HG03460 (cell line): ENCODE measurements at regions not wholly inside any gene's neighbourhood (a gene's known extent, or its start where the extent isn't known, plus 50 kb on each side); places are given as distances from the start of the nearest gene placed in this dataset.

Source experiments
- ATAC-seq: cut with Tn5 transposase; IDR thresholded peaks from one replicate; pipeline ENCODE4 v1.9.1; 2021; ENCODE audit not compliant: unreplicated experiment

GRCh38 chr6:15957655-15958169 lies 171.2 kb upstream of the MYLIP start:
- no peak for ATAC-seq

- ATAC-seq: no peak
Observed at GRCh38 chr6:15956205-15957106, 172.4 kb upstream of the MYLIP start.

- no peak for ATAC-seq
Observed at GRCh38 chr6:15955484-15955883, 173.4 kb upstream of the MYLIP start.

DNA sequence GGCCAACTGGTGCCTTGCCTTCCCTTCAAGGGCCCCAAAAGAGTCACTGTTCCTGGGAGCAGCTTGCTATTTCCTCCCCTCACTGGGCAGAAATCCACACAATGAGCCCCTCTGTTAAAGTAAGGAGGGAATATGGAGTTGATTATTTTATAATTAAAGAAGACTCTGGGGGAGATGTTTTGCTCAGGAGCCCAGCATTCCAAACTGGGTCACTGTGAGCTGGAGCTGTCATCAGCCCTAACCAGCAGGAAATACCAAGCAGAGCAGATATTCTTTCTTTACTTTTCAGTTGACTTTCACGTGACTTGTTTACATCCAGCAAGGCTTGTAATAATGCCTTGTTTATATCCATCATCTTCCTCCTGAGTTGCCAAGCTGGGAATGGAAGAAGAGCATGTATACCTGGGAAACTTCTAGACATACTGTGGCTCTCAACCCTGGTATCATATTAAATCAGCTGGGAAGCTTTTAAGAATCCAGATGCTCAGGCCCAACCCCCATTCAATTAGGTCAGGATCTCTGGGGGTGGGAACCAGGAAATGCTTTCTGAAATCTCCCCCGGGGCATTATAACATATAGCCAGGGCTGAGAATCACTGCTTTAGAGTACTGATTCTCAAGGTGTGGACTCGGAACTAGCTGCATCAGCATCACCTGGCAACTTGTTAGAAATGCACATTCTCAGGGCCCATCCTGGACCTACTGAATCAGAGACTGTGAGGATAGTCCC lies 175.6 kb upstream of the MYLIP start:
- ATAC-seq: no peak

- peak; percentile 46 for ATAC-seq
Observed at GRCh38 chr6:15952231-15953151, 176.4 kb upstream of the MYLIP start.

- ATAC-seq: no peak
Observed at GRCh38 chr6:15950962-15951569, 177.8 kb upstream of the MYLIP start.

DNA sequence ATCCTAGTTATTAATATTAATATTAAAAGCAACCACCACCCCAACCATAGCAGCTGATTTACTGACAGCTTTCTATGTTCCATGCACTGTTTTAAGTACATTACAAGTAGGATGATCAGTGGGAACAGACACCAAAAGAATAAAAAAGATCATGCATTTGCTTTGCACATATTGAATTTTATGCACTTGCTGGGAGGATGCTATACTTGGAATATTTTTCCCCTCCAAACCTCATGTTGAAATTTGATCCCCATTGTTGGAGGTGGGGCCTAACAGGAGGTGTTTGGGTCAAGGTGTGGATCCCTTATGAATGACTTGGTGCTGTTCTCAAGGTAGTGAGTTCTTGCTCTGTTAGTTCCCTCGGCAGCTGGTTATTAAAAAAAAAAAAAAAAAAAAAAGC lies 178.9 kb upstream of the MYLIP start:
- no peak for ATAC-seq

- no peak for ATAC-seq
Observed at GRCh38 chr6:15948930-15949900, 179.7 kb upstream of the MYLIP start.

GRCh38 chr6:15947923-15948322 lies 181.0 kb upstream of the MYLIP start:
- ATAC-seq: no peak

DNA sequence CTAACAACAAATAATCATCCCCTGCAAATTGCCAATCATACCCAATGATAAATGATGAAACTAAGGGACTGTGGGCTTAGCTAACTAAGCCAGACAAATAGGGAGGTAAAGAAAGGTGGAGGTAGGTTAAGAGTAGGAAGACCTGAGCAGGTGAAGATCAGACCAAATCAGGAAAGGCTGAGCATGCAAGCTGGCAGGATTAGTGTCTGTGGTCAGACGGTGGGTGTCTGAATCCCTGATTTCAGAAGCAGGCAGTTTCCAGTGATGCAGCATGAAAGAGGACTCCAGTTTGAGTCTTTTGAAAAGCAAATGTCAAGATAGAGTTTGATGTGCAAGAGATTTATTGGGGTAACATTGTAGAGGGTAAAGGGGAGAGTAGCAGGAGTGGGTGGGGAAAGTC lies 181.4 kb upstream of the MYLIP start:
- ATAC-seq: no peak

DNA sequence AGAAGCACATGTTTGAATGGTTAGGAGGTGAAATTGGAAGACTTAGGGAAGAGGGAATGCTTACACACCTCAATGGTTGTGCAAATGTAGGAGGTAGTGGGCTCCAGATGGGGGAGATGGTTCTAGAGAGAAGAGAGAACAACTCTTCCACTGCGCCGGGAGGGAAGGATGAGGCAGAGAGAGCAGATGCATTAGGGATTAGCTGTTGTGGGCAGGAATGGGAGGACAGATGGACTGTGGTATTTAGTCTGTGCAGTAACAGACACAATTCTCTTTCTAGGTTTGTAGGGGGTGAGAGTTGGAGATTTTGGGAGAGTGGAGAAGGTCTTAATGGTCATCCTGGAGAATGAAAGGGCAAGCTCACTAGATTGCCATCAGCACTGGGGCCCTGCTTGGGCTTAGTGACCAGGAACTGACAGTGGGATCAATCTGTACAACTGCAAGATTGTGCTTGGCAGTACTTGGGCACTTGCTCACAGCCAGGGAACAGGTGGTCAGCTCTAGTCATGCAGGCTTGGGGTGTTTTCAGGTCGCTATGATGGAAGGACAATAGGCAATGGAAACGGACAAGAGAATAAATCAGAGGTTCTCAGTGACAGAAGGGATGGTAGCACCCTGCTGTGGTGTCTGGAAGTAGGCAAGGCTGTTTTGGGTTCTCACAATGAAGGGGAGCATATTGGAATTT lies 182.0 kb upstream of the MYLIP start:
- ATAC-seq: no peak

DNA sequence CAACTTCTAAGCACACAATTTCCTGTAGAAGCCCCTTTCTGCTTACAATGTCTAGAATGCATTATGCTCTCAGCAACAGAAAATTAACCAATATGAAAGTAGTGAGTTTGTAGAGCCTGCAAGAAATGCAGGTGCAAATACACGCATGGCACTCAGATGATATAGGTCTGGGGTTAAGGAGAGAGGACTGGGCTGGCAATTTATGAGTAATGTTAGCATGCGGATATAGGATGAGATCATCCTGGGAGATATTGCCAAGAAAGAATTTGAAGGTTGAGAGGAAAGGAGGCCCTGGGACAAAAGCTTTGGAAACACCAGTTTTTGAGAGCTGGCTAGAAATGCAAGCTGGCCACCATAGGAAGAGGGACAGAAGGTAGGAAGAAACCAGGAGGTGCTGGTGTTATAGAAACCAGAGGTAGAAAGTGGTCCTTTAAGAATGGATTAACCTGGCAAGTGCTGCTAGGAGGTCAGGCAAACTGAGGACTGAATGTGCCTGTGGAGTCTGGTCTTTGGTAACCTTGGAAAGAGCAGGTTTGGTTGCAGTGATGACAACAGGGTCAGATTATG lies 183.2 kb upstream of the MYLIP start:
- ATAC-seq: no peak

GRCh38 chr6:15943423-15943822 lies 185.5 kb upstream of the MYLIP start:
- no peak for ATAC-seq

GRCh38 chr6:15941168-15941567 lies 187.7 kb upstream of the MYLIP start:
- peak; percentile 51 for ATAC-seq

DNA sequence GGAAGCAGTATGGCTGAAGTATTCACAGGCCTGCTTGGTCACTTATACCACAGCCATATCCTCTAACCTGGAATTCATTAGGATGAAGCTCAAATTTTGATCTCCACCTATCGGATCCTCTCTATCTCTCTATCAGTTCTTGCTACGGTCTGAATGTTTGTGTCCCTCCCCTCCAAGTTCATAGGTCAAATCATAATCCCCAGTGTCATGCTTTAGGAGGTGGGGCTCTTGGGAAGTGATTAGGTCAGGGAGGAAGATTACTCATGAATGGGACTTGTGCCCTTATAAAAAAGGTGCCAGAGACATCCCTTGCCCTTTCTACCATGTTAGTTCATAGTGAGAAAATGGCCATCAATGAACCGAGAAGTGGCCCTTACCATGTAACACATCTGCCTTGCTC lies 190.8 kb upstream of the MYLIP start:
- ATAC-seq: no peak

DNA sequence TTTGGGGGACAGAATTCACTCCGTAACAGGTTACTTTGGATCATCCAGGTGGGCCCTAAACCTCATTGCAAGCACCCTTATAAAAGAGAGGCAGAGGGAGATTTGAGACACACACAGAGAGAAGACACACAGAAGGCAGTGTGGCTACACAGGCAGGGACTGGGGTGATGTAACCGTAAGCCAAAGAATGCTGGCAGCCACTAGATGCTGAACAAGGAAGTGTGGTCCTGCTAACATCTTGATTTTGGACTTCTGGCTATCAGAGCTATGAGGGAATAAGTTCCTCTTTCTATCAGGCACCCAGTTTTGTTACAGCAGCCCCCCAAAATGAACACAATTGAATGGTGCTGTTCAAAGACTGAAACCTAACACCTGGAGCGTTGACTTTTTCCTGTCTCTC lies 191.3 kb upstream of the MYLIP start:
- no peak for ATAC-seq

GRCh38 chr6:15936503-15936902 lies 192.4 kb upstream of the MYLIP start:
- ATAC-seq: peak; percentile 78

DNA sequence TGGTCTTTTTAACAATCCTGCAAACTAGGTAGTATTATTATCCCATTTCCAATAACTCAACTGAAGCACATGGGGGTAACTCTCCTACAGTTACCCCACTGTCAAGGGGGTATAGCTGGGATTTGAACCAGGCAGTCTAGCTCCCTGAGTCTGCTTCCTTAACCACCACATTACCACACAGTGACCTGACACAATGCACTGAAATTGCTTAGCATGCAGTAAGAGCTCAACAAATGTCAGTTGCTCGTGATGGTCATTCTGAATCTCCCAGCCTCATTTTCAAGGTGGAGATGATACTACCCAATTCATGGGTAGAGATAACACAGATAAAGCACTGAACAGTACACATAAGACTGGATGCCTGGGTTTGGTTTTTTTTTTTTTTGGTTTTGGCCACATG lies 193.2 kb upstream of the MYLIP start:
- ATAC-seq: no peak
